Astrocyte (in vitro differentiated cells and primary cell): ENCODE measurements at regions not wholly inside any gene's neighbourhood (a gene's known extent, or its start where the extent isn't known, plus 50 kb on each side); places are given as distances from the start of the nearest gene placed in this dataset.

Source experiments
- DNase-seq: peaks from one replicate; pipeline ENCODE4 v3.0.0-alpha.2; 2010; ENCODE audit warnings: low read depth
- FAIRE-seq: peaks from 2 replicates; lab custom pipeline; 2011; peaks lifted over from hg19 to GRCh38; lab: Jason Lieb, UNC
- H2AFZ ChIP-seq: 2 replicates; pipeline ENCODE4 v1.6.0; 2012; ENCODE audit warnings: low read depth, low read length, inconsistent platforms
- H3K27ac ChIP-seq: 2 replicates; pipeline ENCODE4 v1.5.1; 2011; ENCODE audit warnings: low read depth, low read length, inconsistent platforms
- H3K27me3 ChIP-seq: 2 replicates; pipeline ENCODE4 v1.6.0; 2011; ENCODE audit warnings: low read length, inconsistent platforms; ENCODE audit not compliant: insufficient read depth
- H3K36me3 ChIP-seq: 2 replicates; pipeline ENCODE4 v1.5.1; 2011; ENCODE audit warnings: low read length, inconsistent platforms; ENCODE audit not compliant: insufficient read depth
- H3K4me1 ChIP-seq: 2 replicates; pipeline ENCODE4 v1.5.1; 2011; ENCODE audit warnings: low read length, inconsistent platforms; ENCODE audit not compliant: insufficient read depth
- H3K4me2 ChIP-seq: 2 replicates; pipeline ENCODE4 v1.6.0; 2012; ENCODE audit warnings: low read length, inconsistent platforms
- H3K4me3 ChIP-seq: 2 replicates; pipeline ENCODE4 v1.5.1; 2011; ENCODE audit warnings: low read depth, mild to moderate bottlenecking, low read length, inconsistent platforms; ENCODE audit not compliant: insufficient read depth
- H3K79me2 ChIP-seq: 2 replicates; pipeline ENCODE4 v1.6.0; 2012; ENCODE audit warnings: mild to moderate bottlenecking, low read length, inconsistent platforms; ENCODE audit not compliant: insufficient read depth
- H3K9ac ChIP-seq: 2 replicates; pipeline ENCODE4 v1.6.0; 2012; ENCODE audit warnings: mild to moderate bottlenecking, low read length, inconsistent platforms
- H3K9me3 ChIP-seq: 2 replicates; pipeline ENCODE4 v1.5.1; 2012; ENCODE audit warnings: low read depth, mild to moderate bottlenecking, low read length, inconsistent platforms; ENCODE audit not compliant: insufficient read depth
- H4K20me1 ChIP-seq: 2 replicates; pipeline ENCODE4 v1.6.0; 2012; ENCODE audit warnings: low read length, inconsistent platforms; ENCODE audit not compliant: insufficient read depth
- H3K27ac Mint-ChIP-seq: one replicate; pipeline ENCODE4 v1.8.0; 2021; ENCODE audit warnings: mild to moderate bottlenecking, mixed read lengths; ENCODE audit not compliant: unreplicated experiment
- H3K27me3 Mint-ChIP-seq: one replicate; pipeline ENCODE4 v1.8.0; 2021; ENCODE audit warnings: low read depth, mixed read lengths; ENCODE audit not compliant: unreplicated experiment
- H3K36me3 Mint-ChIP-seq: one replicate; pipeline ENCODE4 v1.8.0; 2021; ENCODE audit warnings: low read depth, mixed read lengths; ENCODE audit not compliant: unreplicated experiment
- H3K4me1 Mint-ChIP-seq: one replicate; pipeline ENCODE4 v1.8.0; 2021; ENCODE audit warnings: low read depth, mixed read lengths; ENCODE audit not compliant: unreplicated experiment
- H3K4me3 Mint-ChIP-seq: one replicate; pipeline ENCODE4 v1.8.0; 2021; ENCODE audit warnings: mild to moderate bottlenecking, moderate library complexity, mixed read lengths; ENCODE audit not compliant: unreplicated experiment
- H3K9me3 Mint-ChIP-seq: one replicate; pipeline ENCODE4 v1.8.0; 2021; ENCODE audit warnings: mild to moderate bottlenecking, mixed read lengths; ENCODE audit not compliant: unreplicated experiment
- EZH2 ChIP-seq: IDR thresholded peaks from 2 replicates; pipeline ENCODE4 v1.6.1; 2012; ENCODE audit warnings: mild to moderate bottlenecking, low read length, inconsistent platforms; ENCODE audit not compliant: insufficient read depth
- TF ChIP-seq, protein P1 (sequence below): IDR thresholded peaks from 2 replicates; pipeline ENCODE4 v1.5.1; 2011; ENCODE audit warnings: low read depth, mild to moderate bottlenecking, inconsistent platforms, low read length, moderate library complexity; ENCODE audit not compliant: insufficient read depth

GRCh38 chr6:99120641-99121040 lies 172.9 kb upstream of the FBXL4 start:
- Mint-ChIP-seq H3K27ac (no peak overlapping the region), H3K36me3 (no peaks in the 10 kb centered on the region), H3K9me3 (no peaks in the 10 kb centered on the region), H3K27me3 (peaks cover 4% of the 10 kb centered on the region), H3K4me3 (no peak overlapping the region), H3K4me1 (no peaks in the 10 kb centered on the region)
- Histone ChIP-seq H2AFZ (no peak overlapping the region), H3K4me2 (no peak overlapping the region), H3K79me2 (no peaks in the 10 kb centered on the region), H3K27ac (no peak overlapping the region), H3K27me3 (peaks cover 2% of the 10 kb centered on the region), H3K9ac (no peak overlapping the region), H3K4me1 (no peaks in the 10 kb centered on the region), H3K36me3 (no peaks in the 10 kb centered on the region), H4K20me1 (no peaks in the 10 kb centered on the region), H3K4me3 (no peak overlapping the region), H3K9me3 (no peaks in the 10 kb centered on the region)
- TF ChIP-seq, protein P1, sequence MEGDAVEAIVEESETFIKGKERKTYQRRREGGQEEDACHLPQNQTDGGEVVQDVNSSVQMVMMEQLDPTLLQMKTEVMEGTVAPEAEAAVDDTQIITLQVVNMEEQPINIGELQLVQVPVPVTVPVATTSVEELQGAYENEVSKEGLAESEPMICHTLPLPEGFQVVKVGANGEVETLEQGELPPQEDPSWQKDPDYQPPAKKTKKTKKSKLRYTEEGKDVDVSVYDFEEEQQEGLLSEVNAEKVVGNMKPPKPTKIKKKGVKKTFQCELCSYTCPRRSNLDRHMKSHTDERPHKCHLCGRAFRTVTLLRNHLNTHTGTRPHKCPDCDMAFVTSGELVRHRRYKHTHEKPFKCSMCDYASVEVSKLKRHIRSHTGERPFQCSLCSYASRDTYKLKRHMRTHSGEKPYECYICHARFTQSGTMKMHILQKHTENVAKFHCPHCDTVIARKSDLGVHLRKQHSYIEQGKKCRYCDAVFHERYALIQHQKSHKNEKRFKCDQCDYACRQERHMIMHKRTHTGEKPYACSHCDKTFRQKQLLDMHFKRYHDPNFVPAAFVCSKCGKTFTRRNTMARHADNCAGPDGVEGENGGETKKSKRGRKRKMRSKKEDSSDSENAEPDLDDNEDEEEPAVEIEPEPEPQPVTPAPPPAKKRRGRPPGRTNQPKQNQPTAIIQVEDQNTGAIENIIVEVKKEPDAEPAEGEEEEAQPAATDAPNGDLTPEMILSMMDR: no peak
- TF ChIP-seq EZH2: no peak
- DNase-seq (no peak), FAIRE-seq (no peak)

- Mint-ChIP-seq H3K36me3 (no peaks in the 10 kb centered on the region), H3K27me3 (peaks cover 4% of the 10 kb centered on the region), H3K4me1 (no peaks in the 10 kb centered on the region), H3K27ac (no peak overlapping the region), H3K9me3 (no peaks in the 10 kb centered on the region), H3K4me3 (no peak overlapping the region)
- Histone ChIP-seq H3K36me3 (no peaks in the 10 kb centered on the region), H3K4me3 (no peak overlapping the region), H3K9ac (no peak overlapping the region), H3K27me3 (peaks cover 2% of the 10 kb centered on the region), H3K79me2 (no peaks in the 10 kb centered on the region), H2AFZ (no peak overlapping the region), H3K9me3 (no peaks in the 10 kb centered on the region), H3K4me1 (no peaks in the 10 kb centered on the region), H3K27ac (no peak overlapping the region), H4K20me1 (no peaks in the 10 kb centered on the region), H3K4me2 (no peak overlapping the region)
- FAIRE-seq (peak; percentile 76), DNase-seq (peak; percentile 17)
- TF ChIP-seq, protein P1: peak; percentile 65
- TF ChIP-seq EZH2: no peak
Observed at GRCh38 chr6:99119109-99120031, 171.6 kb upstream of the FBXL4 start.
